ENCODE measurements at regions not wholly inside any gene's neighbourhood (a gene's known extent, or its start where the extent isn't known, plus 50 kb on each side); places are given as distances from the start of the nearest gene placed in this dataset.

GRCh38 chr14:51396222-51396815, 156.3 kb downstream of the TMX1 start:
- TF ChIP-seq CTCF (conservative IDR thresholded peaks at IDR 0.05) (no peak), EZH2 (IDR thresholded peaks at IDR 0.05; ENCODE audit: low read depth) (no peak)

Data from PC-9 (cell line).